ENCODE measurements at regions not wholly inside any gene's neighbourhood (a gene's known extent, or its start where the extent isn't known, plus 50 kb on each side); places are given as distances from the start of the nearest gene placed in this dataset.

GRCh38 chr6:138580801-138581200 lies 81.5 kb upstream of the NHSL1 start:
- TF ChIP-seq CTCF (IDR thresholded peaks at IDR 0.05 in 4 of 5, conservative IDR thresholded peaks at IDR 0.05 in 1 of 5) (no peak), POLR2A (IDR thresholded peaks at IDR 0.05) (no peak)
